Psoas muscle (tissue), 7 donors: ENCODE measurements at regions not wholly inside any gene's neighbourhood (a gene's known extent, or its start where the extent isn't known, plus 50 kb on each side); places are given as distances from the start of the nearest gene placed in this dataset.

Source experiments
- ATAC-seq, 4 donors: fragments of 200-7000 bp; cut with Tn5 transposase; one replicate each; pipeline ENCODE4 v1.9.1; 2020; ENCODE audit warnings: moderate library complexity in 3 of 4, mild to moderate bottlenecking in 2 of 4
- DNase-seq, 2 donors: peaks; one replicate each; pipeline ENCODE4 v3.0.0-alpha.2; 2020
- H3K27ac ChIP-seq: fragments of 200-600 bp; one replicate; pipeline ENCODE4 v1.8.0; 2022
- H3K27me3 ChIP-seq, 3 donors: fragments of 200-600 bp in 1 of 3; one replicate each; pipeline versions ENCODE4 v1.6.1 to v1.8.0; 2013 to 2022; ENCODE audit warnings: low read length in 2 of 3, mild to moderate bottlenecking in 2 of 3, moderate library complexity in 1 of 3; ENCODE audit not compliant: insufficient read depth in 3 of 3
- H3K36me3 ChIP-seq, 2 donors: fragments of 200-600 bp in 1 of 2; one replicate each; pipeline versions ENCODE4 v1.6.1 to v1.8.0; 2013 to 2022; ENCODE audit warnings: low read depth in 1 of 2, mild to moderate bottlenecking in 1 of 2, moderate library complexity in 1 of 2; ENCODE audit not compliant: insufficient read depth in 1 of 2
- H3K4me1 ChIP-seq: fragments of 200-600 bp; one replicate; pipeline ENCODE4 v1.8.0; 2022
- H3K4me3 ChIP-seq: fragments of 200-600 bp; one replicate; pipeline ENCODE4 v1.8.0; 2022; ENCODE audit warnings: mild to moderate bottlenecking
- H3K9me3 ChIP-seq: fragments of 200-600 bp; one replicate; pipeline ENCODE4 v1.8.0; 2022
- CTCF ChIP-seq: fragments of 200-600 bp; IDR thresholded peaks from one replicate; pipeline ENCODE4 v1.8.0; 2022; ENCODE audit warnings: antibody characterized with exemption
- WGBS, 3 donors: extraction: QIAGEN DNeasy Blood & Tissue Kit; methylation state at CpG; one replicate each; pipeline versions ENCODE4 v1.1.6 to v1.1.7; 2013; 5-methylcytosine and 5-hydroxymethylcytosine counted together
- intact Hi-C, 2 donors: fragments of 100-400 bp; cut with DNase I; formaldehyde crosslinking; loops; one replicate each; pipeline versions ENCODE4 v1.11.0 to v1.14.2; 2022
- donor health status: healthy with polysubstance abuse.
- donor health status: DM: no; HTN: no; CAD: no; lungs with moderate emphysema.
- donor health status: Bipolar disorder and iron deficiency.
- donor health status: healthy.
- donor health status: DM: yes; HTN: yes; CAD: no.
- donor health status: DM: no; HTN: no; CAD: no.
- donor health status: DM: yes; HTN: yes; CAD: no.

- intact Hi-C loops, result no loop called here
- ATAC-seq (no peak), DNase-seq (no peak)
- H3K4me1 ChIP-seq, result no peaks in the 10 kb centered on the region
- WGBS, 3 donors, result 28 to 50% (median 42%) methylated on average over 1 of the region's 1 CpG
- no peaks in the 10 kb centered on the region for H3K36me3 ChIP-seq
- H3K9me3 ChIP-seq, result no peaks in the 10 kb centered on the region
- TF ChIP-seq CTCF, result no peak
- H3K27ac ChIP-seq, result no peak overlapping the region
- no peak overlapping the region for H3K4me3 ChIP-seq
- H3K27me3 ChIP-seq, result no peaks in the 10 kb centered on the region
These were observed 70.8 kb upstream of the SLC39A10 start for GRCh38 chr2:195586062-195586714.

GRCh38 chr2:195582188-195582587 is 74.8 kb upstream of the SLC39A10 start:
- DNase-seq (no peak), ATAC-seq (no peak)
- no peaks in the 10 kb centered on the region for H3K27me3 ChIP-seq
- H3K4me1 ChIP-seq, result no peaks in the 10 kb centered on the region
- H3K9me3 ChIP-seq, result no peaks in the 10 kb centered on the region
- WGBS, 3 donors, result 91 to 100% (median 93%) methylated on average over 1 of the region's 1 CpG
- no peaks in the 10 kb centered on the region for H3K36me3 ChIP-seq
- no peak overlapping the region for H3K4me3 ChIP-seq
- intact Hi-C loops, result no loop called here
- no peak overlapping the region for H3K27ac ChIP-seq
- TF ChIP-seq CTCF, result no peak

- no peak for TF ChIP-seq CTCF
- 57 to 60% (median 57%) methylated on average over 2 of the region's 2 CpGs for WGBS, 3 donors
- Histone ChIP-seq H3K27me3 (no peaks in the 10 kb centered on the region), H3K4me1 (peaks cover 3% of the 10 kb centered on the region), H3K9me3 (no peaks in the 10 kb centered on the region), H3K4me3 (no peak overlapping the region), H3K36me3 (no peaks in the 10 kb centered on the region), H3K27ac (no peak overlapping the region)
- ATAC-seq (no peak), DNase-seq (no peak)
- intact Hi-C loops, result loop anchor here in 1 of 2 donors (5.0 kb wide), 1 partner anchor 77 kb away; the partner anchor contains the start of gene SLC39A10
These were observed 77.1 kb upstream of the SLC39A10 start for GRCh38 chr2:195579776-195580555.

- Histone ChIP-seq H3K27me3 (no peaks in the 10 kb centered on the region), H3K27ac (no peak overlapping the region), H3K4me3 (no peak overlapping the region), H3K9me3 (no peaks in the 10 kb centered on the region), H3K4me1 (peaks cover 3% of the 10 kb centered on the region), H3K36me3 (no peaks in the 10 kb centered on the region)
- DNase-seq, result no peak
- no peak for ATAC-seq
- intact Hi-C loops, result loop anchor here in 1 of 2 donors (5.0 kb wide), 1 partner anchor 81 kb away; the partner anchor contains the start of gene SLC39A10
- TF ChIP-seq CTCF, result no peak
- WGBS, 3 donors, result 12 to 23% (median 17%) methylated on average over 4 of the region's 4 CpGs
These were observed 81.1 kb upstream of the SLC39A10 start for GRCh38 chr2:195575879-195576401.
